Upper lobe of left lung (tissue), 4 donors: ENCODE measurements at regions not wholly inside any gene's neighbourhood (a gene's known extent, or its start where the extent isn't known, plus 50 kb on each side); places are given as distances from the start of the nearest gene placed in this dataset.

ENCODE experiments used
- POLR2A ChIP-seq, 4 donors: fragments of 450-650 bp; IDR thresholded peaks; one replicate each; pipeline ENCODE4 v1.5.1; 2016 to 2017; ENCODE audit warnings: antibody characterized with exemption in 4 of 4, mild to moderate bottlenecking in 2 of 4
- POLR2AphosphoS5 ChIP-seq, 2 donors: sonication (generic); formaldehyde crosslinking; IDR thresholded peaks; one replicate each; pipeline ENCODE4 v1.5.1; 2017; ENCODE audit warnings: antibody characterized with exemption in 2 of 2

DNA sequence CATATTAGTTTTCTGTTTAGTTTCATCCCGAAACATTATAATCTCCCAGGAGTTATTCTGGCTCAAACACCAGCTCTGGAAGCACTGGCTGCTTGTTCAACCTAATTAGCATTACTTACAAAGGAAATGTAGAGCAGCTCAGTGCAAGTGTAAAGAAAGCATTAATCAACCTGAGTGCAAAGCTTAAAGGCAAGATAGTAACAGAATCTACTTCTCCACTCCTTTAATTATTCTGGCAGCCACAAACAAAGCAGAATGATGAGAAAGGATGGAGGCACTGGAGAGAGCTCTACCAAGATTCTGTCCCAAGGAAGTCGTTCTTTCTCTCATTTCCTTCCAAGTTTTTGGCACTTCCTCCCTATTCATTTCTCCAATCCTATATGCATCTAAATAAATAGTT, 1384.0 kb downstream of the ZPLD1 start:
- TF ChIP-seq POLR2AphosphoS5 (IDR thresholded peaks at IDR 0.05) (no peak), POLR2A (IDR thresholded peaks at IDR 0.05) (no peak)
